ENCODE measurements at regions not wholly inside any gene's neighbourhood (a gene's known extent, or its start where the extent isn't known, plus 50 kb on each side); places are given as distances from the start of the nearest gene placed in this dataset.

DNA sequence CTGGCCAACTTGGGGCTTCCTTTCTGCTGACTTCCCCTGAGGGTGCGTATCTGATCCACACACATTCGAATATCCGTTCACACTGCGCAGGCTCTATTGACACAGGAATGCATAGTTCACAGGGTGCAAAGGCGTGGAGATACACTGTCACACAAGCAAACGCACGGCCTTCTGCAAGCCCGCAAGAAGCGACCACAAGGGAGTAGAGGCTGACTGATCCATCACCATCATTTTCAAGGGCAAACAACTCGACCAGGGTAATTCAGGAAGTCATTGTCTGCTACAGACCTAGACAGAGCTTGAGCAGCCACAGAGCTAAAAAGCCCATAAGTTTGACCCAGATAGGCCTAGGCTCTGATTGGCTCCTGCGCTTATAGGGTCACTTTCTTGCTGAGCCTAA, 392.3 kb downstream of the MN1 start:
- no peak for TF ChIP-seq GATA2 (IDR thresholded peaks at IDR 0.05; ENCODE audit: low read depth, low read length)
- TF ChIP-seq GATA3 (IDR thresholded peaks at IDR 0.05; ENCODE audit: low read depth, low read length): no peak
